ENCODE measurements at regions not wholly inside any gene's neighbourhood (a gene's known extent, or its start where the extent isn't known, plus 50 kb on each side); places are given as distances from the start of the nearest gene placed in this dataset.

DNA sequence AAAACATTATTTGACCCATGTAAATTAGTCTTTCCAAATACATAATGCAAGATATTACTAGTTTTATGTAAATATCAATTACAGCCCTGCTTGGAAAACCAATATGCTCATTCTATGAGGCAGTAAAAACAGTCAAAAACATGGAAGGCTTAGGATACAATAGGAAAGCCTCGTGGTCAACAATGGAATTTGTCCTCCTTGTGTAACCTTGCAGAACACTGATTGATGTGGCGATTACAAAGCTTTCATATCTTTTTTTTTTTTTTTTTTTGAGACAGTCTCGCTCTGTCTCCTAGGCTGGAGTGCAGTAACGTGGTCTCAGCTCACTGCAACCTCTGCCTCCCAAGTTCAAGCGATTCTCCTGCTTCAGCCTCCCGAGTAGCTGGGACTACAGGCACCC lies 157.3 kb upstream of the BET1 start:
- TF ChIP-seq, protein P1, sequence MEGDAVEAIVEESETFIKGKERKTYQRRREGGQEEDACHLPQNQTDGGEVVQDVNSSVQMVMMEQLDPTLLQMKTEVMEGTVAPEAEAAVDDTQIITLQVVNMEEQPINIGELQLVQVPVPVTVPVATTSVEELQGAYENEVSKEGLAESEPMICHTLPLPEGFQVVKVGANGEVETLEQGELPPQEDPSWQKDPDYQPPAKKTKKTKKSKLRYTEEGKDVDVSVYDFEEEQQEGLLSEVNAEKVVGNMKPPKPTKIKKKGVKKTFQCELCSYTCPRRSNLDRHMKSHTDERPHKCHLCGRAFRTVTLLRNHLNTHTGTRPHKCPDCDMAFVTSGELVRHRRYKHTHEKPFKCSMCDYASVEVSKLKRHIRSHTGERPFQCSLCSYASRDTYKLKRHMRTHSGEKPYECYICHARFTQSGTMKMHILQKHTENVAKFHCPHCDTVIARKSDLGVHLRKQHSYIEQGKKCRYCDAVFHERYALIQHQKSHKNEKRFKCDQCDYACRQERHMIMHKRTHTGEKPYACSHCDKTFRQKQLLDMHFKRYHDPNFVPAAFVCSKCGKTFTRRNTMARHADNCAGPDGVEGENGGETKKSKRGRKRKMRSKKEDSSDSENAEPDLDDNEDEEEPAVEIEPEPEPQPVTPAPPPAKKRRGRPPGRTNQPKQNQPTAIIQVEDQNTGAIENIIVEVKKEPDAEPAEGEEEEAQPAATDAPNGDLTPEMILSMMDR (IDR thresholded peaks at IDR 0.05; ENCODE audit: low read depth, low read length, missing control alignments) = no peak
- in situ Hi-C loops (cut with HindIII; ENCODE audit: low pct_ligation_motif_present, low sequenced_read_pairs) = no loop called here
- no peaks in the 10 kb centered on the region for H3K27me3 ChIP-seq (replicated peaks)
- H3K36me3 ChIP-seq (replicated peaks) = no peaks in the 10 kb centered on the region
- DNase-seq = no peak
- no peak overlapping the region for H3K27ac ChIP-seq
- H3K4me3 ChIP-seq (ENCODE audit: low read depth, low read length) = no peak overlapping the region

DNA sequence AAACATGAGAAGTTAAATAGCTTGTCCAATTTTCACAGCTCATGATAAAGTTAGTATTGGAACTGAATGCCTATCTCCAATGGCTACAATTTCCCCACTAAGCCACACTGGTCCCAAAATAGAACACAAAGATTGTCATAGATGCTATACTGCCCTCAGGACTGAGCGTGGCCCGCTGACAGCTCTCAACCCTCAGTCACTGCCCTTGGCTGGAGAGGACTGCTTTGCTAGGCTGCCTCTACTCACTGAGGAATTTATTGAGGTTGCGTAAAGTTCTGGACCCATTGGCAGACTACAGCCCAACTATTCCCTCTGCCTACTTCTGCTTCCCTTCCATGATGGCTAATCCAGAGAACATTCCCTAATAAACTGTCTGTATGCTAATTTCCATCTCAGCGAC lies 165.5 kb upstream of the BET1 start:
- DNase-seq = no peak
- H3K27me3 ChIP-seq (replicated peaks) = no peaks in the 10 kb centered on the region
- H3K4me3 ChIP-seq (ENCODE audit: low read depth, low read length) = no peak overlapping the region
- in situ Hi-C loops (cut with HindIII; ENCODE audit: low pct_ligation_motif_present, low sequenced_read_pairs) = no loop called here
- no peaks in the 10 kb centered on the region for H3K36me3 ChIP-seq (replicated peaks)
- TF ChIP-seq, protein P1 (IDR thresholded peaks at IDR 0.05; ENCODE audit: low read depth, low read length, missing control alignments) = no peak
- H3K27ac ChIP-seq = no peak overlapping the region

DNA sequence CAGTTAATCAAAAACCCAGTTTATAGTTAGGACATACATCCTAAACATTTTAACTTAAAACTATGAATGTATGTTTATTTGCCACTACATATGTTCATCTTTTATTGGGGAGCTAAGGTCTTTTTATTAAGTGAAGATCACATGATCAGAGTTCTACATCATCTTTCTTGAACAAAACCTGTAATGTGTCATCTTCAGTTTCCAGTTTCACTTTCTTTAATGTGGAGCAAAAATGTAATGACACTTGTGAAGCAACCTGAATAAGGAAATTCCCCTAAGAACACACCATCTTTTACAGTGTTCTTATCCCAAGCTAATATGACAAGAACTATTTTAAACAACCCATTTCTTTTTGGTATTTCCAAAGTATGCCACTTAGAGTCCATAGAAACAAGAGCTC lies 166.7 kb upstream of the BET1 start:
- H3K27ac ChIP-seq = no peak overlapping the region
- H3K4me3 ChIP-seq (ENCODE audit: low read depth, low read length) = no peak overlapping the region
- in situ Hi-C loops (cut with HindIII; ENCODE audit: low pct_ligation_motif_present, low sequenced_read_pairs) = no loop called here
- H3K27me3 ChIP-seq (replicated peaks) = no peaks in the 10 kb centered on the region
- TF ChIP-seq, protein P1 (IDR thresholded peaks at IDR 0.05; ENCODE audit: low read depth, low read length, missing control alignments) = no peak
- no peaks in the 10 kb centered on the region for H3K36me3 ChIP-seq (replicated peaks)
- DNase-seq = no peak

DNA sequence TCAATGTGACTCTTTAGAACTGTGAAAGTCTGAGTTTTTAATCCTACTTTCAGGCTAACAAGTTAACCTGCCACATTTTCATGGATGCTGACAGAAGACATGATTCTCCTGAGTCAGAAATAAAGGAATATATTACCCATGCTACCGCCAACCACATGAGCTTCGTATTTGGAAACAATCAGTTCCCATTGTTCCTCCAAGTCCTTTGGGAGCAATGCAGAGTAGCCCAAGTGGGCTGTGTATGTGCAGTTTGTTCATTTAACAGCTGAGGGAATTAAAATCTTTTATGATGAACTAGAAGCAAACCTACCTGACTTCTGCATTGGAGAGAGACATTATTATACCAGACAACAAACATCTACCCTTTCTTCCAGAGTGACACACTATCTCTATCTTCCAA lies 169.3 kb upstream of the BET1 start:
- TF ChIP-seq, protein P1 (IDR thresholded peaks at IDR 0.05; ENCODE audit: low read depth, low read length, missing control alignments) = no peak
- H3K27me3 ChIP-seq (replicated peaks) = no peaks in the 10 kb centered on the region
- DNase-seq = no peak

DNA sequence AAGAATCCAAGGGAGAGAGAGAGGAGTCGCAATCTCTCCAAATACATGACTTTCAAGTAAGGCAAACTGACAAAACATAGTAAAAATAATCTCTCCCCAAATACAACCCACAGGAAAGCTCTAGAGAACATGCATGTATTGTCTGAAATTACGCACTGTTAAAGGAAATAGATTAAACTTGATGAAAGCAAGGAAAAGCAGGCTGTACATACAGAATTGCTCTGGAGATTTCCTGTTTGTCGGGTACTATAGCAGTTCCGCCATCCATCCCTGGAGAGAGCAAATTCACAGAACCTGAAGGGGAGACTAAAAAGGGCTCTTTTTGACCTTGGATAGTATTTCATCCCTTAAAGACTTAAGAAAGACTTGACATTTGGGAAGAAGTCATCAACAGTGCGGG lies 170.2 kb upstream of the BET1 start:
- in situ Hi-C loops (cut with HindIII; ENCODE audit: low pct_ligation_motif_present, low sequenced_read_pairs) = no loop called here
- TF ChIP-seq, protein P1 (IDR thresholded peaks at IDR 0.05; ENCODE audit: low read depth, low read length, missing control alignments) = no peak
- Histone ChIP-seq H3K4me3 (ENCODE audit: low read depth, low read length) (no peak overlapping the region), H3K27me3 (replicated peaks) (no peaks in the 10 kb centered on the region), H3K36me3 (replicated peaks) (no peaks in the 10 kb centered on the region), H3K27ac (no peak overlapping the region)
- DNase-seq = no peak

More for the DNA sequence above, 169.3 kb upstream of the BET1 start:
- in situ Hi-C loops (cut with HindIII; ENCODE audit: low pct_ligation_motif_present, low sequenced_read_pairs) = no loop called here
- Histone ChIP-seq H3K36me3 (replicated peaks) (no peaks in the 10 kb centered on the region), H3K27ac (no peak overlapping the region), H3K4me3 (ENCODE audit: low read depth, low read length) (no peak overlapping the region)

DNA sequence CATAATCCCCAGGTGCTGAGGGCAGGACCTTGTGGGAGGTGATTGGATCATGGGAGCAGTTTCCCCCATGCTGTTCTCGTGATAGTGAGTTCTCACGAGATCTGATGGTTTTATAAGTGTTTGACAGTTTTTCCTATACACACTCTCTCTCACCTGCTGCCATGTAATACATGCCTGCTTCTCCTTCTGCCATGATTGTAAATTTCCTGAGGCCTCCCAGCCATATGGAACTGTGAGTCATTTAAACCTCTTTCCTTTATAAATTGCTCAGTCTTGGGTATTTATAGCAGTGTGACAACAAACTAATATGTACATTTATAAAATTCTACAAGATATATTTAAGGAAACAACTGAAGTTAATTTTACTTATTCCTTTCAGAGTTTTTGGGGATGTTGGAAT lies 170.8 kb upstream of the BET1 start:
- H3K36me3 ChIP-seq (replicated peaks) = no peaks in the 10 kb centered on the region
- no peak for DNase-seq
- H3K4me3 ChIP-seq (ENCODE audit: low read depth, low read length) = no peak overlapping the region
- no peaks in the 10 kb centered on the region for H3K27me3 ChIP-seq (replicated peaks)
- no peak overlapping the region for H3K27ac ChIP-seq
- TF ChIP-seq, protein P1 (IDR thresholded peaks at IDR 0.05; ENCODE audit: low read depth, low read length, missing control alignments) = no peak
- in situ Hi-C loops (cut with HindIII; ENCODE audit: low pct_ligation_motif_present, low sequenced_read_pairs) = no loop called here

All from brain microvascular endothelial cell (primary cell).